A549 (cell line): ENCODE measurements at regions not wholly inside any gene's neighbourhood (a gene's known extent, or its start where the extent isn't known, plus 50 kb on each side); places are given as distances from the start of the nearest gene placed in this dataset.

Experiments
- ATAC-seq, 2 experiments: fragments of 200-7000 bp in 1 of 2; fragments of >200 bp in 1 of 2; cut with Nextera tagmentation in 1 of 2; cut with Tn5 transposase in 1 of 2; 3 replicates each; pipeline versions ENCODE4 v1.8.0 to v1.9.1; 2018 to 2020; ENCODE audit warnings: mild to moderate bottlenecking in 1 of 2, moderate library complexity in 1 of 2
- CTCF ChIA-PET: fragments of 300-600 bp; sonication (Branson Sonifier 250); formaldehyde crosslinking; extraction: SDS; loops from one replicate; lab custom pipeline; 2021; ENCODE audit warnings: antibody characterized with exemption, inconsistent platforms; lab: Yijun Ruan, JAX
- POLR2A ChIA-PET: fragments of 350-600 bp; formaldehyde crosslinking; extraction: SDS; loops from one replicate; lab custom pipeline; 2021; ENCODE audit warnings: antibody characterized with exemption, inconsistent platforms; lab: Yijun Ruan, JAX
- DNase-seq, 2 experiments: peaks; one replicate each; pipeline versions ENCODE4 v3.0.0 to v3.0.0-alpha.2; 2011 to 2016; ENCODE audit warnings: low read depth in 1 of 2, low spot score in 1 of 2
- FAIRE-seq: peaks from 2 replicates; lab custom pipeline; 2011; peaks lifted over from hg19 to GRCh38; lab: Jason Lieb, UNC
- H3K27ac ChIP-seq, 2 experiments: fragments of >200 bp; sonication (Bioruptor Twin); formaldehyde crosslinking; 3 replicates each; pipeline ENCODE4 v1.5.1; 2016 to 2017
- H3K4me1 ChIP-seq: fragments of >200 bp; sonication (Bioruptor Twin); formaldehyde crosslinking; 3 replicates; pipeline ENCODE4 v1.6.1; 2016
- H3K4me2 ChIP-seq: fragments of >200 bp; sonication (Bioruptor Twin); formaldehyde crosslinking; 3 replicates; pipeline ENCODE4 v1.6.1; 2016
- H3K4me3 ChIP-seq: fragments of >200 bp; sonication (Bioruptor Twin); formaldehyde crosslinking; 3 replicates; pipeline ENCODE4 v1.5.1; 2016
- H3K9me3 ChIP-seq: fragments of >200 bp; sonication (Bioruptor Twin); formaldehyde crosslinking; 3 replicates; pipeline ENCODE4 v1.6.1; 2016
- BCL3 ChIP-seq: fragments of >200 bp; sonication (Bioruptor Twin); formaldehyde crosslinking; IDR thresholded peaks from 3 replicates; pipeline ENCODE4 v1.6.1; 2016
- CHD2 ChIP-seq: fragments of 150-350 bp; IDR thresholded peaks from 2 replicates; pipeline ENCODE4 v1.6.1; 2014; ENCODE audit warnings: low read length; ENCODE audit not compliant: partially characterized antibody
- CHD4 ChIP-seq: fragments of 200-600 bp; sonication (generic); IDR thresholded peaks from 2 replicates; pipeline ENCODE4 v1.6.1; 2016; ENCODE audit warnings: antibody characterized with exemption, mild to moderate bottlenecking, borderline replicate concordance
- E2F6 ChIP-seq: IDR thresholded peaks from 2 replicates; pipeline ENCODE4 v1.6.1; 2012; ENCODE audit warnings: low read depth, borderline replicate concordance
- EHF ChIP-seq: fragments of 250-450 bp; sonication (Bioruptor Pico); IDR thresholded peaks from 2 replicates; pipeline ENCODE4 v1.5.0; 2020; ENCODE audit warnings: mild to moderate bottlenecking
- EHMT2 ChIP-seq: fragments of 200-600 bp; sonication (generic); IDR thresholded peaks from 2 replicates; pipeline ENCODE4 v1.6.1; 2016; ENCODE audit warnings: antibody characterized with exemption, low read depth, mild to moderate bottlenecking, moderate library complexity
- ELK1 ChIP-seq: fragments of 150-350 bp; IDR thresholded peaks from 2 replicates; pipeline ENCODE4 v1.6.1; 2014; ENCODE audit warnings: low read depth, mild to moderate bottlenecking, low read length
- EP300 ChIP-seq, 2 experiments: fragments of >200 bp; sonication (Bioruptor Twin); formaldehyde crosslinking; IDR thresholded peaks; 2 replicates in 1 of 2; 3 replicates in 1 of 2; pipeline ENCODE4 v1.6.1; 2016 to 2017
- FOSL2 ChIP-seq, 2 experiments: fragments of 450-650 bp in 1 of 2; fragments of >200 bp in 1 of 2; sonication (Bioruptor Twin) in 1 of 2; formaldehyde crosslinking; IDR thresholded peaks; 2 replicates each; pipeline versions ENCODE4 v1.5.0 to v1.6.1; 2016 to 2020; ENCODE audit warnings: mild to moderate bottlenecking in 1 of 2, moderate library complexity in 1 of 2
- HES2 ChIP-seq: fragments of >200 bp; sonication (Bioruptor Twin); formaldehyde crosslinking; IDR thresholded peaks from 2 replicates; pipeline ENCODE4 v1.6.1; 2016
- HOXA7 ChIP-seq: fragments of 250-450 bp; sonication (Bioruptor Pico); IDR thresholded peaks from 2 replicates; pipeline ENCODE4 v1.5.0; 2020; ENCODE audit warnings: mild to moderate bottlenecking, moderate library complexity
- HOXB13 ChIP-seq: fragments of 250-450 bp; sonication (Bioruptor Pico); IDR thresholded peaks from 2 replicates; pipeline ENCODE4 v1.5.0; 2020; ENCODE audit warnings: low read depth, mild to moderate bottlenecking, moderate library complexity
- HOXB5 ChIP-seq: fragments of 250-450 bp; sonication (Bioruptor Pico); IDR thresholded peaks from 2 replicates; pipeline ENCODE4 v1.5.0; 2020; ENCODE audit warnings: mild to moderate bottlenecking, moderate library complexity
- KDM1A ChIP-seq: fragments of 200-600 bp; sonication (generic); IDR thresholded peaks from 2 replicates; pipeline ENCODE4 v1.6.1; 2016; ENCODE audit warnings: low read depth, mild to moderate bottlenecking
- KDM5A ChIP-seq: fragments of 200-600 bp; sonication (generic); IDR thresholded peaks from 2 replicates; pipeline ENCODE4 v1.6.1; 2016; ENCODE audit warnings: antibody characterized with exemption, mild to moderate bottlenecking
- MAFK ChIP-seq: fragments of 450-650 bp; IDR thresholded peaks from 2 replicates; pipeline ENCODE4 v1.6.1; 2014; ENCODE audit not compliant: partially characterized antibody
- MAX ChIP-seq: IDR thresholded peaks from 2 replicates; pipeline ENCODE4 v1.6.1; 2012
- MAZ ChIP-seq: fragments of 150-350 bp; IDR thresholded peaks from 2 replicates; pipeline ENCODE4 v1.6.1; 2014; ENCODE audit warnings: antibody characterized with exemption, low read depth, low read length, borderline replicate concordance
- NR3C1 ChIP-seq: fragments of >200 bp; sonication (Bioruptor Twin); formaldehyde crosslinking; IDR thresholded peaks from 3 replicates; pipeline ENCODE4 v1.6.1; 2017
- PHF8 ChIP-seq: fragments of 200-600 bp; sonication (generic); IDR thresholded peaks from 2 replicates; pipeline ENCODE4 v1.6.1; 2016; ENCODE audit warnings: low read depth, mild to moderate bottlenecking, antibody characterized with exemption, moderate library complexity, borderline replicate concordance
- POLR2A ChIP-seq: IDR thresholded peaks from 2 replicates; pipeline ENCODE4 v1.6.1; 2012; ENCODE audit warnings: mild to moderate bottlenecking, low read length
- RAD21 ChIP-seq, 2 experiments: fragments of >200 bp in 1 of 2; sonication (Bioruptor Twin) in 1 of 2; formaldehyde crosslinking in 1 of 2; IDR thresholded peaks in 1 of 2; conservative IDR thresholded peaks in 1 of 2; 2 replicates in 1 of 2; 3 replicates in 1 of 2; pipeline ENCODE4 v1.6.1; 2012 to 2018; ENCODE audit warnings: inconsistent platforms in 1 of 2
- RARB ChIP-seq: fragments of 250-450 bp; sonication (Bioruptor Pico); IDR thresholded peaks from 2 replicates; pipeline ENCODE4 v1.8.0; 2021; ENCODE audit warnings: mild to moderate bottlenecking, moderate library complexity
- RFX5 ChIP-seq: fragments of 450-650 bp; IDR thresholded peaks from 2 replicates; pipeline ENCODE4 v1.7.1; 2014; ENCODE audit warnings: antibody characterized with exemption, mild to moderate bottlenecking, moderate library complexity
- SMC3 ChIP-seq: fragments of >200 bp; sonication (Bioruptor Twin); formaldehyde crosslinking; IDR thresholded peaks from 3 replicates; pipeline ENCODE4 v1.6.1; 2018; ENCODE audit warnings: inconsistent platforms
- TFCP2L1 ChIP-seq: fragments of 250-450 bp; sonication (Bioruptor Pico); IDR thresholded peaks from 2 replicates; pipeline ENCODE4 v1.5.0; 2021; ENCODE audit warnings: mild to moderate bottlenecking
- ZC3H11A ChIP-seq: fragments of 450-650 bp; IDR thresholded peaks from 2 replicates; pipeline ENCODE4 v1.6.1; 2014; ENCODE audit warnings: antibody characterized with exemption, mild to moderate bottlenecking
- ZFP36 ChIP-seq: fragments of 450-650 bp; IDR thresholded peaks from 2 replicates; pipeline ENCODE4 v1.6.1; 2014; ENCODE audit warnings: borderline replicate concordance; ENCODE audit not compliant: partially characterized antibody
- ZSCAN20 ChIP-seq: fragments of 250-450 bp; sonication (Bioruptor Pico); IDR thresholded peaks from 2 replicates; pipeline ENCODE4 v1.8.0; 2022; ENCODE audit warnings: mild to moderate bottlenecking, moderate library complexity
- WGBS: methylation state at CpG from one replicate; pipeline ENCODE4 v1.1.6; 2017; ENCODE audit errors: missing lambda C conversion rate; 5-methylcytosine and 5-hydroxymethylcytosine counted together

GRCh38 chr9:28435456-28435855 is 862.2 kb upstream of the C9orf72 start:
- CTCF ChIA-PET: no interaction called here

GRCh38 chr9:28439688-28440087 is 866.4 kb upstream of the C9orf72 start:
- POLR2A ChIA-PET: no interaction called here
- 13% methylated on average over 3 of the region's 3 CpGs for WGBS

More at GRCh38 chr9:28435456-28435855, 862.2 kb upstream of the C9orf72 start:
- Histone ChIP-seq H3K9me3 (no peaks in the 10 kb centered on the region), H3K4me1 (no peaks in the 10 kb centered on the region), H3K4me3 (no peak overlapping the region), H3K4me2 (no peak overlapping the region), H3K27ac (no peak overlapping the region)
- no peak for DNase-seq
- no peak for ATAC-seq
- 0% methylated on average over 1 of the region's 1 CpG for WGBS
- FAIRE-seq: no peak
- POLR2A ChIA-PET: no interaction called here
- TF ChIP-seq KDM5A (no peak), TFCP2L1 (no peak), EHF (CRISPR knock-in tag) (no peak), ZSCAN20 (CRISPR knock-in tag) (no peak), POLR2A (no peak), CHD4 (no peak), MAFK (no peak), FOSL2 (IDR thresholded peaks at IDR 0.05) (no peak), FOSL2 (CRISPR knock-in tag; IDR thresholded peaks at IDR 0.05) (no peak), PHF8 (no peak), E2F6 (no peak), RARB (CRISPR knock-in tag) (no peak), MAX (no peak), HOXB5 (CRISPR knock-in tag) (no peak), BCL3 (no peak), RAD21 (conservative IDR thresholded peaks at IDR 0.05 in 1 of 2, IDR thresholded peaks at IDR 0.05 in 1 of 2) (no peak), CHD2 (no peak)

GRCh38 chr9:28443461-28443860 is 870.2 kb upstream of the C9orf72 start:
- WGBS: 4% methylated on average over 4 of the region's 4 CpGs
- no peak for TF ChIP-seq ELK1
- ChIA-PET CTCF (no interaction called here), POLR2A (no interaction called here)
- H3K4me2 ChIP-seq: no peak overlapping the region
- no peaks in the 10 kb centered on the region for H3K4me1 ChIP-seq
- H3K9me3 ChIP-seq: no peaks in the 10 kb centered on the region
- FAIRE-seq (no peak), ATAC-seq (no peak), DNase-seq (no peak)
- no peak overlapping the region for H3K4me3 ChIP-seq
- H3K27ac ChIP-seq: no peak overlapping the region

More at GRCh38 chr9:28439688-28440087, 866.4 kb upstream of the C9orf72 start:
- no peak overlapping the region for H3K27ac ChIP-seq
- no peak overlapping the region for H3K4me2 ChIP-seq
- no peak overlapping the region for H3K4me3 ChIP-seq
- H3K9me3 ChIP-seq: no peaks in the 10 kb centered on the region
- no peak for FAIRE-seq
- no peak for ATAC-seq
- no peak for DNase-seq
- TF ChIP-seq HOXA7 (CRISPR knock-in tag): no peak
- TF ChIP-seq NR3C1: no peak
- TF ChIP-seq CHD4: no peak
- no peak for TF ChIP-seq ZSCAN20 (CRISPR knock-in tag)
- CTCF ChIA-PET: no interaction called here
- no peaks in the 10 kb centered on the region for H3K4me1 ChIP-seq

- no peak for ATAC-seq
- no peak overlapping the region for H3K4me3 ChIP-seq
- WGBS: 0% methylated on average over 1 of the region's 1 CpG
- no peaks in the 10 kb centered on the region for H3K4me1 ChIP-seq
- no peaks in the 10 kb centered on the region for H3K9me3 ChIP-seq
- no peak overlapping the region for H3K27ac ChIP-seq
- POLR2A ChIA-PET: no interaction called here
- FAIRE-seq: no peak
- DNase-seq: no peak
- H3K4me2 ChIP-seq: no peak overlapping the region
- CTCF ChIA-PET: no interaction called here
- no peak for TF ChIP-seq EHMT2
- no peak for TF ChIP-seq CHD2
- TF ChIP-seq HOXB13 (CRISPR knock-in tag): no peak
- no peak for TF ChIP-seq RFX5
- no peak for TF ChIP-seq BCL3
- TF ChIP-seq POLR2A: no peak
- no peak for TF ChIP-seq ZFP36
- TF ChIP-seq HES2: no peak
- no peak for TF ChIP-seq ZC3H11A
- no peak for TF ChIP-seq MAZ
- TF ChIP-seq RAD21 (conservative IDR thresholded peaks at IDR 0.05 in 1 of 2, IDR thresholded peaks at IDR 0.05 in 1 of 2): no peak
- no peak for TF ChIP-seq EP300 (IDR thresholded peaks at IDR 0.05)
- no peak for TF ChIP-seq SMC3
- no peak for TF ChIP-seq KDM1A
These were observed 871.4 kb upstream of the C9orf72 start for GRCh38 chr9:28444637-28445036.
